ENCODE measurements at regions not wholly inside any gene's neighbourhood (a gene's known extent, or its start where the extent isn't known, plus 50 kb on each side); places are given as distances from the start of the nearest gene placed in this dataset.
A peak's percentile ranks its signal among the peaks of the same experiment; 100 is the strongest.

GRCh38 chr3:1632128-1632527 lies 466.5 kb upstream of the CNTN4 start:
- no peak overlapping the region for H3K4me3 ChIP-seq (ENCODE audit: low read length)
- DNase-seq (ENCODE audit: low read depth, low spot score) = no peak

GRCh38 chr3:1661839-1662238 lies 436.8 kb upstream of the CNTN4 start:
- no peak for DNase-seq (ENCODE audit: low read depth, low spot score)
- no peak overlapping the region for H3K4me3 ChIP-seq (ENCODE audit: low read length)

GRCh38 chr3:1664266-1664665 lies 434.4 kb upstream of the CNTN4 start:
- no peak for DNase-seq (ENCODE audit: low read depth, low spot score)

GRCh38 chr3:1666865-1667264 lies 431.8 kb upstream of the CNTN4 start:
- H3K4me3 ChIP-seq (ENCODE audit: low read length) = no peak overlapping the region
- DNase-seq (ENCODE audit: low read depth, low spot score) = no peak

More at GRCh38 chr3:1664266-1664665, 434.4 kb upstream of the CNTN4 start:
- H3K4me3 ChIP-seq (ENCODE audit: low read length) = no peak overlapping the region

GRCh38 chr3:1677576-1678156 lies 421.0 kb upstream of the CNTN4 start:
- no peak overlapping the region for H3K4me3 ChIP-seq (ENCODE audit: low read length)
- DNase-seq (ENCODE audit: low read depth, low spot score) = no peak

- H3K4me3 ChIP-seq (ENCODE audit: low read length) = no peak overlapping the region
- DNase-seq (ENCODE audit: low read depth, low spot score) = no peak
Measured at GRCh38 chr3:1692428-1692827, 406.2 kb upstream of the CNTN4 start.

- DNase-seq (ENCODE audit: low read depth, low spot score) = peak; percentile 17
- H3K4me3 ChIP-seq (ENCODE audit: low read length) = no peak overlapping the region
Measured at GRCh38 chr3:1693145-1693544, 405.5 kb upstream of the CNTN4 start.

- H3K4me3 ChIP-seq (ENCODE audit: low read length) = no peak overlapping the region
- DNase-seq (ENCODE audit: low read depth, low spot score) = no peak
Measured at GRCh38 chr3:1696669-1697275, 401.9 kb upstream of the CNTN4 start.

- no peak overlapping the region for H3K4me3 ChIP-seq (ENCODE audit: low read length)
- DNase-seq (ENCODE audit: low read depth, low spot score) = no peak
Measured at GRCh38 chr3:1699361-1699920, 399.2 kb upstream of the CNTN4 start.

GRCh38 chr3:1700650-1701049 lies 398.0 kb upstream of the CNTN4 start:
- H3K4me3 ChIP-seq (ENCODE audit: low read length) = no peak overlapping the region
- DNase-seq (ENCODE audit: low read depth, low spot score) = no peak

- DNase-seq (ENCODE audit: low read depth, low spot score) = no peak
- H3K4me3 ChIP-seq (ENCODE audit: low read length) = no peak overlapping the region
Measured at GRCh38 chr3:1703169-1703568, 395.5 kb upstream of the CNTN4 start.

- no peak for DNase-seq (ENCODE audit: low read depth, low spot score)
- no peak overlapping the region for H3K4me3 ChIP-seq (ENCODE audit: low read length)
Measured at GRCh38 chr3:1710663-1711062, 388.0 kb upstream of the CNTN4 start.

- no peak for DNase-seq (ENCODE audit: low read depth, low spot score)
- H3K4me3 ChIP-seq (ENCODE audit: low read length) = no peak overlapping the region
Measured at GRCh38 chr3:1717524-1717923, 381.1 kb upstream of the CNTN4 start.

GRCh38 chr3:1723726-1724125 lies 374.9 kb upstream of the CNTN4 start:
- H3K4me3 ChIP-seq (ENCODE audit: low read length) = no peak overlapping the region
- DNase-seq (ENCODE audit: low read depth, low spot score) = no peak

GRCh38 chr3:1726741-1727140 lies 371.9 kb upstream of the CNTN4 start:
- H3K4me3 ChIP-seq (ENCODE audit: low read length) = no peak overlapping the region

GRCh38 chr3:1727242-1727641 lies 371.4 kb upstream of the CNTN4 start:
- no peak for DNase-seq (ENCODE audit: low read depth, low spot score)

More at GRCh38 chr3:1726741-1727140, 371.9 kb upstream of the CNTN4 start:
- no peak for DNase-seq (ENCODE audit: low read depth, low spot score)

GRCh38 chr3:1728510-1728909 lies 370.2 kb upstream of the CNTN4 start:
- no peak for DNase-seq (ENCODE audit: low read depth, low spot score)
- H3K4me3 ChIP-seq (ENCODE audit: low read length) = no peak overlapping the region

More at GRCh38 chr3:1727242-1727641, 371.4 kb upstream of the CNTN4 start:
- no peak overlapping the region for H3K4me3 ChIP-seq (ENCODE audit: low read length)

- DNase-seq (ENCODE audit: low read depth, low spot score) = no peak
- no peak overlapping the region for H3K4me3 ChIP-seq (ENCODE audit: low read length)
Measured at GRCh38 chr3:1734494-1735122, 364.1 kb upstream of the CNTN4 start.

GRCh38 chr3:1752205-1752604 lies 346.5 kb upstream of the CNTN4 start:
- H3K4me3 ChIP-seq (ENCODE audit: low read length) = no peak overlapping the region
- DNase-seq (ENCODE audit: low read depth, low spot score) = no peak

GRCh38 chr3:1766384-1766783 lies 332.3 kb upstream of the CNTN4 start:
- H3K4me3 ChIP-seq (ENCODE audit: low read length) = no peak overlapping the region
- no peak for DNase-seq (ENCODE audit: low read depth, low spot score)
